ENCODE measurements at regions not wholly inside any gene's neighbourhood (a gene's known extent, or its start where the extent isn't known, plus 50 kb on each side); places are given as distances from the start of the nearest gene placed in this dataset.

DNA sequence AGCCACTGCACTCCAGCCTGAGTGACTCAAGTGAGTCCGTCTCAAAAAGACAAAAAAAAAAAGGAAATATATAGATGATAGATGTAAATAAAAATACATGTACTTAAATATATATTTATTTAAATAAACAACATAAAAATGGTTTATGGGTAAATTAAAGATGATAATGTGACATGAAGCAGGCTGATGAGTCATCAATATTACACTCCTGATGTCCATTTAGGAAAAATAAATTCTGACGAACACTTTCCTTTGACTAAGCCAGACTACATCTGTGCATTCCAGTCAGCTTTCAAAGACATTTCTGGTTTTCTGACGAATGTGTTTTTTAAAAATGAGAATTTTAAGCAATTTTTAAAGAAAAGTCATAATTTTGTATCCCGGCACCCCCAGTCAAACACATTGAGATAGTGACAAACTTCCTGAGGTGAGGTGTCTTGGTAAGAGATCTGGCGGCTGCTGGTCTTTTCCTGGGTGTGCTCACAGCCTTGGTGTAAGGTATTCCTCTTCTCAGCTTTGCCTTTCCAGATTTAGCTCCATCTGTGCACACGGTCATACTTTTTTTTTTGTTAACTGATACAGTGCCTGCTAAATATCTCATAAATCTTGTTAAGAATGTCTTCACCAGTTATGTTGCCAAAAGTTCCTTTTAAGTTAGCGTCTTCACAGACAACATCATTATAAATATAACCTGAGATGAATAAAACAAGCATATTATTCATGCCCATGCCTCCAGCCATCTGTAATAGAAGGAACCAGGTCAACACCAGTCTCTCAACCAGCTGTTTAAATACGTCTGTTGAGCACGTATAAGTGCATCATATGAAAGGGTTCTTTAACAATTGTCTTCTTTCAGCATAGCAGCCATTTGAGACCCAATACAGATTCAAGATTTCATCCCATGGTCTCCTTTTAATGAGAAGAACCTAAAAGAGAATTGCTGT, 214.5 kb upstream of the PLD5 start:
- Mint-ChIP-seq H3K4me3 (ENCODE audit: low read depth) (no peak overlapping the region), H3K4me1 (ENCODE audit: low read depth) (peaks cover 15% of the 10 kb centered on the region), H3K9me3 (ENCODE audit: low read depth) (peaks cover 27% of the 10 kb centered on the region), H3K27me3 (no peaks in the 10 kb centered on the region), H3K27ac (no peak overlapping the region), H3K36me3 (ENCODE audit: insufficient read depth) (peaks cover 2% of the 10 kb centered on the region)
- DNase-seq (ENCODE audit: low spot score, unreplicated experiment): no peak
- no peak for TF ChIP-seq CTCF (IDR thresholded peaks at IDR 0.05; ENCODE audit: unreplicated experiment)

GRCh38 chr1:242736611-242737010, 212.1 kb upstream of the PLD5 start:
- peaks cover 10% of the 10 kb centered on the region for H3K4me1 Mint-ChIP-seq (ENCODE audit: low read depth)
- peaks cover 2% of the 10 kb centered on the region for H3K36me3 Mint-ChIP-seq (ENCODE audit: insufficient read depth)
- H3K4me3 Mint-ChIP-seq (ENCODE audit: low read depth): no peak overlapping the region
- no peak for TF ChIP-seq CTCF (IDR thresholded peaks at IDR 0.05; ENCODE audit: unreplicated experiment)
- no peak overlapping the region for H3K27ac Mint-ChIP-seq
- no peaks in the 10 kb centered on the region for H3K27me3 Mint-ChIP-seq
- peaks cover 17% of the 10 kb centered on the region for H3K9me3 Mint-ChIP-seq (ENCODE audit: low read depth)
- no peak for DNase-seq (ENCODE audit: low spot score, unreplicated experiment)

- Mint-ChIP-seq H3K36me3 (ENCODE audit: insufficient read depth) (no peaks in the 10 kb centered on the region), H3K4me3 (ENCODE audit: low read depth) (no peak overlapping the region), H3K27me3 (no peaks in the 10 kb centered on the region), H3K9me3 (ENCODE audit: low read depth) (peaks cover 10% of the 10 kb centered on the region), H3K27ac (no peak overlapping the region), H3K4me1 (ENCODE audit: low read depth) (peaks cover 10% of the 10 kb centered on the region)
- TF ChIP-seq CTCF (IDR thresholded peaks at IDR 0.05; ENCODE audit: unreplicated experiment): no peak
- DNase-seq (ENCODE audit: low spot score, unreplicated experiment): no peak
Observed at GRCh38 chr1:242735323-242735722, 210.8 kb upstream of the PLD5 start.

DNA sequence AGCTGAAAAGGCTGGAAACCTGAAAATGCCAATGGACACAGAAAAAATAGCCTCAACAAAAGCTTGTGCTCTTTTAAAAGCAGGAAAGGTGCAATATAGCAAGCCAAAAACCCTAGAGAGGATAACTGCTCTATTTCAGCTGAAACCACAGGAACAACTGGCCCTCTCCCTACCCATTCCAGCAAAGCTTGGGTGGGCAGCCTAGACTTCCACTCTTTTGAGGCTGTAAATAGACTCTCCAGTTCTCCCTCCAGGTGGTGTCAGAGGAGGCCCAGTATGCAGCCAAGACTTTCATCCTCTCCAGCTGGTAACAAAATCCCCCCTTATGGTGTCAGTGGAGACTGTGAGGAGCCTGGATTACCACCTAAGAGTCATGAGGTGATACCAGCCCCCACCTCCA, 206.9 kb upstream of the PLD5 start:
- no peak for DNase-seq (ENCODE audit: low spot score, unreplicated experiment)
- Mint-ChIP-seq H3K27me3 (no peaks in the 10 kb centered on the region), H3K9me3 (ENCODE audit: low read depth) (peaks cover 10% of the 10 kb centered on the region), H3K27ac (no peak overlapping the region), H3K36me3 (ENCODE audit: insufficient read depth) (no peaks in the 10 kb centered on the region), H3K4me3 (ENCODE audit: low read depth) (no peak overlapping the region), H3K4me1 (ENCODE audit: low read depth) (peaks cover 4% of the 10 kb centered on the region)
- no peak for TF ChIP-seq CTCF (IDR thresholded peaks at IDR 0.05; ENCODE audit: unreplicated experiment)

DNA sequence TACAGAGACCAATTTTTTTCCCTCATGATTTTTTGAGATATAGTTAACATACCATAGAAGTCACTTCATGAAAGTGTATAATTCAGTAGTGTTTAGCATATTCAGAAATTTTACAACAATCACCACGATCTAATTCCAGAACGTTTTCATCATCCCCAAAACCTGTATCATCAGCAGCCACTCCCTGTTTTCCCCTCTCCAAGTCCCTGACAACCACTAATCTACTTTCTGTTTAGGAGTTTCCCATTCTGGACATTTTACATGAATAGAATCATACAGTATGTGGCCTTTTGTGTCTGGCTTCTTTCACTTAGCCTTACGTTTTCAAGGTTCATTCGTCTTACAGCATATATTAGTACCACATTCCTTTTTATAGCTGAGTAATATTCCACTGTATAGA, 204.2 kb upstream of the PLD5 start:
- Mint-ChIP-seq H3K27ac (no peak overlapping the region), H3K9me3 (ENCODE audit: low read depth) (peaks cover 6% of the 10 kb centered on the region), H3K4me1 (ENCODE audit: low read depth) (no peaks in the 10 kb centered on the region), H3K27me3 (no peaks in the 10 kb centered on the region), H3K36me3 (ENCODE audit: insufficient read depth) (no peaks in the 10 kb centered on the region), H3K4me3 (ENCODE audit: low read depth) (no peak overlapping the region)
- DNase-seq (ENCODE audit: low spot score, unreplicated experiment): no peak
- TF ChIP-seq CTCF (IDR thresholded peaks at IDR 0.05; ENCODE audit: unreplicated experiment): no peak
